HEK293T (cell line): ENCODE measurements at regions not wholly inside any gene's neighbourhood (a gene's known extent, or its start where the extent isn't known, plus 50 kb on each side); places are given as distances from the start of the nearest gene placed in this dataset.

Experiments
- CTCF ChIA-PET: fragments of 350-600 bp; formaldehyde crosslinking; extraction: SDS; loops from one replicate; lab custom pipeline; 2021; ENCODE audit warnings: antibody characterized with exemption, inconsistent platforms; lab: Yijun Ruan, JAX
- POLR2A ChIA-PET: fragments of 350-600 bp; formaldehyde crosslinking; extraction: SDS; loops from one replicate; lab custom pipeline; 2020; ENCODE audit warnings: antibody characterized with exemption, inconsistent platforms; lab: Yijun Ruan, JAX
- DNase-seq: peaks from one replicate; pipeline ENCODE4 v3.0.0; 2012; ENCODE audit warnings: mixed read lengths; ENCODE audit errors: extremely low spot score
- ARNT ChIP-seq: fragments of 450-650 bp; IDR thresholded peaks from 2 replicates; pipeline ENCODE4 v1.6.1; 2017; ENCODE audit warnings: mild to moderate bottlenecking
- BHLHE40 ChIP-seq: fragments of 450-650 bp; IDR thresholded peaks from 2 replicates; pipeline ENCODE4 v1.6.1; 2016; ENCODE audit warnings: mild to moderate bottlenecking, moderate library complexity, borderline replicate concordance
- CTBP1 ChIP-seq: fragments of 450-650 bp; IDR thresholded peaks from 2 replicates; pipeline ENCODE4 v1.6.1; 2016; ENCODE audit warnings: borderline replicate concordance
- ELF4 ChIP-seq: fragments of 450-650 bp; IDR thresholded peaks from 2 replicates; pipeline ENCODE4 v1.6.1; 2017; ENCODE audit warnings: antibody characterized with exemption
- FOXA1 ChIP-seq: fragments of 450-650 bp; IDR thresholded peaks from 2 replicates; pipeline ENCODE4 v1.6.1; 2016; ENCODE audit warnings: mild to moderate bottlenecking
- FOXK2 ChIP-seq: fragments of 450-650 bp; IDR thresholded peaks from 2 replicates; pipeline ENCODE4 v1.6.1; 2016; ENCODE audit warnings: mild to moderate bottlenecking
- FOXM1 ChIP-seq: fragments of 450-650 bp; IDR thresholded peaks from 2 replicates; pipeline ENCODE4 v1.6.1; 2017; ENCODE audit warnings: mild to moderate bottlenecking, borderline replicate concordance
- HDGF ChIP-seq: fragments of 450-650 bp; IDR thresholded peaks from 2 replicates; pipeline ENCODE4 v1.6.1; 2017; ENCODE audit warnings: antibody characterized with exemption, borderline replicate concordance
- L3MBTL2 ChIP-seq: fragments of 450-650 bp; conservative IDR thresholded peaks from 2 replicates; pipeline ENCODE4 v1.6.1; 2016; ENCODE audit warnings: mild to moderate bottlenecking
- LEF1 ChIP-seq: fragments of 450-650 bp; IDR thresholded peaks from 2 replicates; pipeline ENCODE4 v1.6.1; 2017; ENCODE audit warnings: mild to moderate bottlenecking, borderline replicate concordance
- NFRKB ChIP-seq: fragments of 450-650 bp; IDR thresholded peaks from 2 replicates; pipeline ENCODE4 v1.6.1; 2016; ENCODE audit warnings: mild to moderate bottlenecking, moderate library complexity
- SP1 ChIP-seq: fragments of 450-650 bp; IDR thresholded peaks from 2 replicates; pipeline ENCODE4 v1.6.1; 2017
- SUZ12 ChIP-seq: fragments of 450-650 bp; IDR thresholded peaks from 2 replicates; pipeline ENCODE4 v1.6.1; 2016; ENCODE audit warnings: mild to moderate bottlenecking
- TARDBP ChIP-seq: fragments of 450-650 bp; IDR thresholded peaks from 2 replicates; pipeline ENCODE4 v1.6.1; 2016
- ZNF384 ChIP-seq: fragments of 450-650 bp; IDR thresholded peaks from 2 replicates; pipeline ENCODE4 v1.6.1; 2016
- TF ChIP-seq, protein P1 (sequence below): fragments of 450-650 bp; IDR thresholded peaks from 2 replicates; pipeline ENCODE4 v1.6.1; 2016

DNA sequence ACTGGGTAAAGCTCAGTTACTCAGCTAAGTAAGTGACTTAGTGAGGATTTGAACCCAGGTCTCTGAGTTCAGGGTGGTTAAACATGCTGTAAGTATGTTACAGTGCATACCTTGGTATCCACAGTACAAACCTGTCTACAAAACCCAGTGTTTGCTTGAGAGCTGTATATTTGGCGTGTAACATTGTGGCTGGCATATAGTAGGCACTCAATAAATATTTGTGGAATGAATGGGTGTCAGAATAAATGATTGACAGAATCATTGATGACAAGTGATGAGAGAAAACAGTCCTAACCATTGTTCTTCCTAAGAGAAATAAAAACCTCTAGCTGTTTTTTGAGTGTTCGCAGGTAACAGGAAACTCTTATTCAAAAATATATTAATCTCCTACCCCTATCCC, 79.7 kb upstream of the BCOR start:
- ChIA-PET CTCF (no interaction called here), POLR2A (interaction anchor here (0.9 to 2.2 kb wide), 6 partner anchors 10 to 363 kb away, joined by 3 to 10 read pairs (median 3); no protein-coding TSS in a partner anchor)
- DNase-seq = no peak
- TF ChIP-seq ARNT (no peak), FOXA1 (no peak), FOXK2 (no peak), L3MBTL2 (no peak)
- TF ChIP-seq, protein P1, sequence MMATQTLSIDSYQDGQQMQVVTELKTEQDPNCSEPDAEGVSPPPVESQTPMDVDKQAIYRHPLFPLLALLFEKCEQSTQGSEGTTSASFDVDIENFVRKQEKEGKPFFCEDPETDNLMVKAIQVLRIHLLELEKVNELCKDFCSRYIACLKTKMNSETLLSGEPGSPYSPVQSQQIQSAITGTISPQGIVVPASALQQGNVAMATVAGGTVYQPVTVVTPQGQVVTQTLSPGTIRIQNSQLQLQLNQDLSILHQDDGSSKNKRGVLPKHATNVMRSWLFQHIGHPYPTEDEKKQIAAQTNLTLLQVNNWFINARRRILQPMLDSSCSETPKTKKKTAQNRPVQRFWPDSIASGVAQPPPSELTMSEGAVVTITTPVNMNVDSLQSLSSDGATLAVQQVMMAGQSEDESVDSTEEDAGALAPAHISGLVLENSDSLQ = peak; percentile 64

DNA sequence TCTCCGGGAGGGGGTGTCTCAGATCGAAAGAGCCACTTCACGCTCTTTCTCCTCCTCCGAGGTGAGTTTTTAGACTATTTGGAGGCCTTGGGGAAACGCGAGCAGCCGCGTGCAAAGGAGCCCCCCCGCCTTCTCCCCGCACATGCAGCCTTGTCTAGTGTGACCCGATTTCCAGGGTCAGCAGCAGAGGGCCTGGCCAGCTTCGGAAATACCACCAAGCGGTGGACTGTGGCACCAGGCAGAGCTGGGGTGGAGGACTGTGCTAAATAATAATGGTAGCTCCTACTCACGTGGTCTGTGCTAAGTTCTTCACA, 79.3 kb upstream of the BCOR start:
- ChIA-PET CTCF (no interaction called here), POLR2A (interaction anchor here (0.8 to 2.2 kb wide), 13 partner anchors 9 to 363 kb away, joined by 3 to 10 read pairs (median 3); no protein-coding TSS in a partner anchor)
- DNase-seq = no peak
- TF ChIP-seq SP1 (no peak), HDGF (no peak), ELF4 (no peak), ARNT (no peak), LEF1 (no peak), SUZ12 (no peak), BHLHE40 (no peak)

DNA sequence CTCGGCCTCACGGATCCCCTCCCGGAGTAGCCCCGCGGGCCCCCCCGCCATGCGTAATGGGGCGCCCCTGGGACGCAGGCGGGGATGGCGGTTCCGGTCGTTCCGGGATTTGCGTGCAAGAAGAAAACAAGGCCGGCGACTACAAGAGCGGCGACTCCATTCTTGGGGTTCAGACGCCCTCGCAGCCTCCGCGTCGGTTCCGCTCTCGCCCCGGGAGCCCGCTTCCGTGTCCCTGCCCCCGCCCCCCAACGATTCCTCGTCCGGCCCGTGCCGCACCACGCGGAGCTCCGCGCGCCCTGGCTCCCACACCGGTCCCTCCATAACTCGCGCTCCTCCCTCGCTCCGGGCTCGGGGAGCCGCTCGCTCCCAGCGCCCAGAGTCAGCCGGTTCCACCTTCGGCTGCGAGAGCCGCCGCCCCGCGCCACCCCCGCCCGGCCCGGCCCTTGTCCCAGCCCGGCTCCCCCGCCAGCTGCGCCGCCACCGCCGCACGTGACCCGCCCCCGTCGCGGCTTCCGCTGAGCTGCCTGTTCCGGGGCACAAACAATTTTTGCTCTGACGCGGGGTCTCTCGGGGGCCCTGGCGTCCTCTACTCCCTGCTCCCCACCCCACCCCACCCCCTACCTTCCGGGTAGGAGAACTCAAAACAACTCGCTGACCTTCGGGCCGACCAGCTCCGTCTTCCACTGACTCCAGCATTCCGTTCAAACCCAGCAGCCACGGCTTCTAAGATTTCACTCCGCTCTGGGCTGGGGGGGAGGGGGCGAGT, 78.8 kb upstream of the BCOR start:
- TF ChIP-seq, protein P1 = no peak
- TF ChIP-seq BHLHE40 = no peak
- CTCF ChIA-PET = no interaction called here
- POLR2A ChIA-PET = interaction anchor here (0.8 to 2.2 kb wide), 13 partner anchors 9 to 354 kb away, joined by 3 to 10 read pairs (median 3); no protein-coding TSS in a partner anchor
- DNase-seq = no peak

DNA sequence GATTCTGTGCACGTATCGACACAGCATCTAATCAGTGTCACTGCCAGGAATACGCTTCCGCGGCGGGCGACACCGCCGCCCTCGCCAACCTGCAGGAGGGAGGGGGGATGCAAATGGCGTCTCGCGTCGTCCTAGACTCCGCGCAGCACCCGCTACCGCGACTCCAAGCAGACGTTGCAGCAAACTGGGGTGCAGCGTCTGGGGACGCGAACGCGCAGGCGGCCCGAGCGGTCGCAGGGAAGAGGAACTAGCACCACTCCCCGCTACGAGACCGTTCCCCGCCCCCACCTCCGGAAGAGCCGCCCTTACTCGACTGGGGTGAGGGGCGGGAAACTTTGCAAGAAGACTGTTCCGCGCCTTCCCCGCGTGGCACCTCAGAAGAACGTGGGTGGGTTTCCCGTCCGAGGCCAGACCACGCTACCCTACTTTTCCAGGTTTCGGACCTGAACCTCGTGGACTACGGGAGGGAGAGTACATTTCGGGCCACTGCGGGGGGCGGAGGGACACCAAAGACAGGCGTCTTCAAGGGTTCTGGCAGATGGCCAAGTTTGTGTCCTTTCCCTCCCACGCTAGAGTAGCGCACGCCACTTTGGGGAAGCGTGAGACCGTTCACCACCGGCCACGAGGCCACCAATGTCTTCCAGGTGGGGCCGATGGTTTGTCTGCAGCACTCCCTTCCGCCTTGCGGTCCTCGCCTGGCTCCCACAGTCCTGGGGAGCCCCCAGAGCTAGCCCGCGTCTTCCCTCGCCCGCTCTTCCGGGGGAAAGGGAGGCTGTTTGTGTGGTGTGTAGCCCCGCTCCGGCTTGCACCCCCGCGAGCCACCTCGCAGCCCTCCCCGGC, 78.0 kb upstream of the BCOR start:
- no peak for DNase-seq

DNA sequence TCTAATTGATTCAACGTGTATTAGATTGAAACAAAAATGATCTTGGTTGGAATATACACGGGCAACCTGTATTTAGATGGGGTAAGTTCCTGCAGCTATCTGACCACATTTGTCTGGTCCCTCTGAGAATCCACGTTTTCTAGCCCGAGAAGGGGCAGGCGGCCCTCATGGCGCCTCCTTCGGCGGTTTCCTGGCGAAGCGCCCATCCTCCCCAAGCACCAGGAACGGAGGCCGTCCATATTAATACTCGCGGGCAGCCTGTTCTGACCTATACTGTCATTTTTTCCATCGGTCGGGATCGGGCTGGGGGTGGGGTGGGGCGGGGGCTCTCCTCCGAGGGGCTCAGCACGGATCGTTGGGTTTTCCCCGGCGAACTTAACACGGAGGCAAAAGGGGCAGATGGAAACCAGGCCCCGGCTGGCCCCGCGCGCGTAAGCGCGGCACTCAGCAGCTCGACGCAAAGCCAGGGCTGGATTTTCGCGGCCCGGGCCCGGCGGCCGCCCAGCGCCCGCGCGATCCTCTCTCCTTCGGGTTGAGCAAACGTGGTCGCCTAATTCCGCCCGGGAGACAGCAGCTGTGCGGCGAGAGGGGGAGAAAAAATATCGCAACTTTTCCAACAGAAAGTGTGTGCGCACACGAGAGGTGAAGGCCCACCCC, 77.2 kb upstream of the BCOR start:
- ChIA-PET CTCF (no interaction called here), POLR2A (interaction anchor here (0.7 to 1.1 kb wide), 3 partner anchors 26 to 78 kb away, joined by 3 to 4 read pairs (median 3); no protein-coding TSS in a partner anchor)
- TF ChIP-seq HDGF (no peak), SUZ12 (no peak), FOXA1 (no peak), TARDBP (no peak), NFRKB (no peak), L3MBTL2 (no peak), CTBP1 (no peak), ZNF384 (no peak), ELF4 (no peak), LEF1 (no peak), BHLHE40 (no peak), SP1 (no peak), FOXM1 (no peak)
- TF ChIP-seq, protein P1 = no peak
- no peak for DNase-seq

More for the DNA sequence above, 78.0 kb upstream of the BCOR start:
- TF ChIP-seq FOXM1 = no peak
- TF ChIP-seq L3MBTL2 = peak; percentile 90
- no peak for TF ChIP-seq LEF1
- peak; percentile 66; the same call in 1 of the 2 replicates for TF ChIP-seq TARDBP
- no peak for TF ChIP-seq SP1
- no peak for TF ChIP-seq CTBP1
- ChIA-PET POLR2A (interaction anchor here (0.7 to 2.2 kb wide), 7 partner anchors 13 to 293 kb away, joined by 3 to 10 read pairs (median 3); no protein-coding TSS in a partner anchor), CTCF (no interaction called here)
